ENCODE measurements at regions not wholly inside any gene's neighbourhood (a gene's known extent, or its start where the extent isn't known, plus 50 kb on each side); places are given as distances from the start of the nearest gene placed in this dataset.
A peak's percentile ranks its signal among the peaks of the same experiment; 100 is the strongest.

- Histone ChIP-seq H3K27ac (ENCODE audit: low read depth, low read length) (no peak overlapping the region), H3K4me3 (ENCODE audit: low read length in 2 of 2) (no peak overlapping the region), H3K36me3 (ENCODE audit: insufficient read depth, low read length) (no peaks in the 10 kb centered on the region), H3K9me3 (ENCODE audit: control insufficient read depth in 1 of 2, low read length in 2 of 2) (peaks cover 0 to 10% of the 10 kb centered on the region in 2 donors), H3K27me3 (ENCODE audit: insufficient read depth, low read length) (no peaks in the 10 kb centered on the region), H3K4me1 (ENCODE audit: insufficient read depth, low read length) (peaks cover 17% of the 10 kb centered on the region)
- H3K4me1 Mint-ChIP-seq: peaks cover 9 to 18% (median 15%) of the 10 kb centered on the region in 4 donors
- POLR2A ChIA-PET (ENCODE audit: partially characterized antibody): interaction anchor here (1.7 to 3.0 kb wide), 2 partner anchors 56 to 101 kb away, joined by 10 to 27 read pairs; partner anchors contain the start of gene ZNF800
- no peak overlapping the region for H3K27ac Mint-ChIP-seq
- H3K27me3 Mint-ChIP-seq: peaks cover 9 to 11% of the 10 kb centered on the region in 2 donors
- H3K4me3 Mint-ChIP-seq: no peak overlapping the region
- H3K36me3 Mint-ChIP-seq: peaks cover 2 to 10% of the 10 kb centered on the region in 2 donors
- H3K9me3 Mint-ChIP-seq: peaks cover 0 to 20% (median 13%) of the 10 kb centered on the region in 8 donors
- intact Hi-C loops (cut with micrococcal nuclease): loop anchor here (5.0 kb wide), 1 partner anchor 36 kb away; no protein-coding TSS in a partner anchor
- no peak for DNase-seq
- CTCF ChIA-PET (ENCODE audit: partially characterized antibody): interaction anchor here (1.3 to 3.3 kb wide), 8 partner anchors 11 to 198 kb away, joined by 4 to 44 read pairs (median 8); partner anchors contain the start of gene ZNF800
Observed at GRCh38 chr7:127448566-127448965, 56.1 kb upstream of the ZNF800 start.

GRCh38 chr7:127447326-127447945 lies 54.9 kb upstream of the ZNF800 start:
- Mint-ChIP-seq H3K27me3 (peaks cover 7 to 10% of the 10 kb centered on the region in 2 donors), H3K4me1 (peaks cover 9 to 18% (median 15%) of the 10 kb centered on the region in 4 donors), H3K27ac (peak overlapping the region in 1 of 7 donors; percentile 43), H3K4me3 (no peak overlapping the region), H3K9me3 (peaks cover 0 to 20% (median 13%) of the 10 kb centered on the region in 8 donors), H3K36me3 (peaks cover 2 to 9% of the 10 kb centered on the region in 2 donors)
- Histone ChIP-seq H3K9me3 (ENCODE audit: control insufficient read depth in 1 of 2, low read length in 2 of 2) (peaks cover 0 to 10% of the 10 kb centered on the region in 2 donors), H3K4me1 (ENCODE audit: insufficient read depth, low read length) (peaks cover 17% of the 10 kb centered on the region), H3K36me3 (ENCODE audit: insufficient read depth, low read length) (no peaks in the 10 kb centered on the region), H3K4me3 (ENCODE audit: low read length in 2 of 2) (no peak overlapping the region), H3K27me3 (ENCODE audit: insufficient read depth, low read length) (no peaks in the 10 kb centered on the region), H3K27ac (ENCODE audit: low read depth, low read length) (no peak overlapping the region)
- POLR2A ChIA-PET (ENCODE audit: partially characterized antibody): interaction anchor here (1.4 to 3.0 kb wide), 3 partner anchors 12 to 100 kb away, joined by 4 to 27 read pairs (median 10); partner anchors contain the start of gene ZNF800
- intact Hi-C loops (cut with micrococcal nuclease): loop anchor here (1.0 to 5.0 kb wide), 4 partner anchors 35 to 193 kb away; partner anchors contain the start of gene ZNF800
- DNase-seq: peak; percentile 62 to 68 (median 65)
- CTCF ChIA-PET (ENCODE audit: partially characterized antibody): interaction anchor here (0.8 to 3.3 kb wide), 27 partner anchors 9 to 762 kb away, joined by 3 to 44 read pairs (median 4); partner anchors contain the start of gene ZNF800

GRCh38 chr7:127446842-127447241 lies 54.3 kb upstream of the ZNF800 start:
- Histone ChIP-seq H3K36me3 (ENCODE audit: insufficient read depth, low read length) (no peaks in the 10 kb centered on the region), H3K4me1 (ENCODE audit: insufficient read depth, low read length) (peaks cover 17% of the 10 kb centered on the region), H3K27me3 (ENCODE audit: insufficient read depth, low read length) (no peaks in the 10 kb centered on the region), H3K4me3 (ENCODE audit: low read length in 2 of 2) (no peak overlapping the region), H3K27ac (ENCODE audit: low read depth, low read length) (no peak overlapping the region), H3K9me3 (ENCODE audit: control insufficient read depth in 1 of 2, low read length in 2 of 2) (peaks cover 0 to 10% of the 10 kb centered on the region in 2 donors)
- H3K27ac Mint-ChIP-seq: no peak overlapping the region
- H3K36me3 Mint-ChIP-seq: peaks cover 2 to 4% of the 10 kb centered on the region in 2 donors
- H3K9me3 Mint-ChIP-seq: peaks cover under 1 to 15% (median 10%) of the 10 kb centered on the region in 8 donors
- intact Hi-C loops (cut with micrococcal nuclease): loop anchor here (1.0 to 5.0 kb wide), 4 partner anchors 35 to 192 kb away; partner anchors contain the start of gene ZNF800
- H3K4me1 Mint-ChIP-seq: peaks cover 9 to 18% (median 15%) of the 10 kb centered on the region in 4 donors
- DNase-seq: no peak
- ChIA-PET CTCF (ENCODE audit: partially characterized antibody) (interaction anchor here (0.8 to 3.3 kb wide), 23 partner anchors 9 to 763 kb away, joined by 3 to 44 read pairs (median 4); partner anchors contain the start of gene ZNF800), POLR2A (ENCODE audit: partially characterized antibody) (interaction anchor here (1.3 to 3.0 kb wide), 4 partner anchors 11 to 99 kb away, joined by 4 to 27 read pairs (median 8); partner anchors contain the start of gene ZNF800)
- H3K4me3 Mint-ChIP-seq: no peak overlapping the region
- H3K27me3 Mint-ChIP-seq: peaks cover 7 to 11% of the 10 kb centered on the region in 2 donors
